Lower leg skin (tissue), 3 donors: ENCODE measurements at regions not wholly inside any gene's neighbourhood (a gene's known extent, or its start where the extent isn't known, plus 50 kb on each side); places are given as distances from the start of the nearest gene placed in this dataset.

Source experiments
- POLR2A ChIP-seq, 2 donors: fragments of 450-650 bp; IDR thresholded peaks; one replicate each; pipeline ENCODE4 v1.6.1; 2016 to 2017; ENCODE audit warnings: antibody characterized with exemption in 2 of 2, mild to moderate bottlenecking in 1 of 2, moderate library complexity in 1 of 2
- TF ChIP-seq, protein P1 (sequence below), 3 donors: fragments of 450-650 bp; IDR thresholded peaks; one replicate each; pipeline ENCODE4 v1.5.1; 2016; ENCODE audit warnings: antibody characterized with exemption in 3 of 3, mild to moderate bottlenecking in 3 of 3, moderate library complexity in 2 of 3

DNA sequence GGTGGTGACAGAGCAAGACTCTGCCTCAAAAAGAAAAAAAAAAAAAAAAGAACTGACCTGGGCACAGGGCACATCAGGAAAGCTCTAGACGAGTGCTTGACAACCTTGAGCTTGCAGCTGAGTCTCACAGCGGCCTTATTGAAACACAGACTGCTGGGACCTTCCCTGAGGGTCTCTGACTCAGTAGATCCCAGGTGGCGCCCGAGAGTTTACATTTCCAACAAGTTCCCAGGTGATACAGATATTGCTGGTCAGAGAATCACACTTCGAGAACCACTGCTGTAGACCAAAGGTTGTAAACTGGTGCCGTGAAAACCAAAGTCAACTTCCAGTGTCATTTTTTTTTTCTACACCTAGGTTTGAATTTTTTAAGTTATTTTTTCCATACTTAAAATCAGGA is 573.2 kb upstream of the MDFIC2 start:
- TF ChIP-seq, protein P1, sequence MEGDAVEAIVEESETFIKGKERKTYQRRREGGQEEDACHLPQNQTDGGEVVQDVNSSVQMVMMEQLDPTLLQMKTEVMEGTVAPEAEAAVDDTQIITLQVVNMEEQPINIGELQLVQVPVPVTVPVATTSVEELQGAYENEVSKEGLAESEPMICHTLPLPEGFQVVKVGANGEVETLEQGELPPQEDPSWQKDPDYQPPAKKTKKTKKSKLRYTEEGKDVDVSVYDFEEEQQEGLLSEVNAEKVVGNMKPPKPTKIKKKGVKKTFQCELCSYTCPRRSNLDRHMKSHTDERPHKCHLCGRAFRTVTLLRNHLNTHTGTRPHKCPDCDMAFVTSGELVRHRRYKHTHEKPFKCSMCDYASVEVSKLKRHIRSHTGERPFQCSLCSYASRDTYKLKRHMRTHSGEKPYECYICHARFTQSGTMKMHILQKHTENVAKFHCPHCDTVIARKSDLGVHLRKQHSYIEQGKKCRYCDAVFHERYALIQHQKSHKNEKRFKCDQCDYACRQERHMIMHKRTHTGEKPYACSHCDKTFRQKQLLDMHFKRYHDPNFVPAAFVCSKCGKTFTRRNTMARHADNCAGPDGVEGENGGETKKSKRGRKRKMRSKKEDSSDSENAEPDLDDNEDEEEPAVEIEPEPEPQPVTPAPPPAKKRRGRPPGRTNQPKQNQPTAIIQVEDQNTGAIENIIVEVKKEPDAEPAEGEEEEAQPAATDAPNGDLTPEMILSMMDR (IDR thresholded peaks at IDR 0.05), result no peak
- TF ChIP-seq POLR2A (IDR thresholded peaks at IDR 0.05), result no peak
